Bronchial epithelial cell (primary cell): ENCODE measurements at regions not wholly inside any gene's neighbourhood (a gene's known extent, or its start where the extent isn't known, plus 50 kb on each side); places are given as distances from the start of the nearest gene placed in this dataset.

ENCODE experiments used
- DNase-seq: peaks from one replicate; pipeline ENCODE4 v3.0.0-alpha.2; 2010; ENCODE audit warnings: low read depth
- FAIRE-seq: peaks from 2 replicates; lab custom pipeline; 2011; peaks lifted over from hg19 to GRCh38; lab: Jason Lieb, UNC
- H3K27me3 ChIP-seq: 2 replicates; pipeline ENCODE4 v1.5.1; 2011; ENCODE audit warnings: low read length; ENCODE audit not compliant: control insufficient read depth, insufficient read depth
- H3K36me3 ChIP-seq: 2 replicates; pipeline ENCODE4 v1.5.1; 2011; ENCODE audit warnings: low read length; ENCODE audit not compliant: control insufficient read depth, insufficient read depth
- H3K4me3 ChIP-seq: 2 replicates; pipeline ENCODE4 v1.5.1; 2011; ENCODE audit warnings: mild to moderate bottlenecking, low read depth, low read length, control low read depth
- CTCF ChIP-seq: IDR thresholded peaks from 2 replicates; pipeline ENCODE4 v1.5.1; 2011; ENCODE audit warnings: mild to moderate bottlenecking, moderate library complexity, low read length, control low read depth, inconsistent platforms; ENCODE audit not compliant: insufficient read depth, severe bottlenecking

DNA sequence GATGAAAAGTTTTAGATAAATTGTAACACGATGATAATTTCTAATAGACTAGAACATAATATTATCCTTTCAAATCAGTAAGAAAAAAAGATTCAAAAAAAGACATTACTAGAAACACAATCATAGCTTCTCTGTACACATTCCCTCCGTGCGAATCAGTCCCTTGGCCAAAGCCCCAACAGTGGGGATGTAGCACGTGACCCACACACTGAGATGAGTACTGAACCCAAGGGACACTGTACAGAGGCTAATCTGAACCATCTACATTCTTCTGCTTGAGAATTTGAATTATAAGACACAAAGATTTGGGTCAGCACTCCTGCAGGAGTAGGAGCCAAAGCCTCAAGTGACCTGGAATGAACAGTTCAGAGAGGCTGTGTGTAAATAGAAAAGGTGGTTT lies 353.7 kb downstream of the INSC start:
- no peak for TF ChIP-seq CTCF
- no peaks in the 10 kb centered on the region for H3K36me3 ChIP-seq
- DNase-seq (no peak), FAIRE-seq (no peak)
- no peaks in the 10 kb centered on the region for H3K27me3 ChIP-seq
- H3K4me3 ChIP-seq = no peak overlapping the region

DNA sequence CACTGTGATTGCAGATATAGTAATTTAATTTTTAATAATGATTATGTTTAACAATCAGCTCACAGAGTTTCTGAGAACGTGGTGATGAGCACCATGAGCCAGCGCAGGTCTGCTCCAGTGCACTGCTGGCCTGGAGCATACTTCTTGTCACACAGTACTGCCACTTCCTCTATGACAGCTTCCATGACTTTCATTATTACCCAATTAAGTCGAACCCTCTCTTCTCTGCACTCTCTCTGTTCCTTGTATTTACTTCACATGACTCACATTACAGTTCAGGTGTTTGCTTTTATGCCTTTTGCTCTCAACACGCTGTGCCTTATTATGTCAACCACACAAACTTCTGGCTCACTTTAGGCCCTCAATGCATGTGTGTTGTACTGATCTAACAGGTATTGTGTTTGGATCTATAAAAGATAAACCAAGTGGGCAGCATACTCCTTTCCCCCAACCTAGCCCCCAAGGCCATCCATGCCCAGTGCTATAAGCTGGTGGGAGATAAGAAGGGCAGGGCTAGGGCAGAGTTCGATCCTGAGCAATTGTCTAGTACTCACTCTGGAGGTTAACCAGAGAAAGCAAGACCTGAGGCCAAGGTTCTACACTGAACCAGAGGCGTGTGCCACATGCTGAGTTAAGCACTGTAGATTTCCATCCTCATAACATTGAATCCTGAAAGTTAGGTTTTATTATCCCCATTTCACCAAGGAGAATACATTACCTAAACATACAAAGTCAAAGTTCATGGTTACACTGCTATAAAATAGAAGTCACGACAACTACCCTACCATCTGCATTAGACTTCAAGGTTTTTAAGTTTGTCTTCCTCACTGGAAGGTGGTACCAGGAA lies 356.5 kb downstream of the INSC start:
- H3K27me3 ChIP-seq = no peaks in the 10 kb centered on the region
- DNase-seq (peak; percentile 23), FAIRE-seq (no peak)
- H3K4me3 ChIP-seq = no peak overlapping the region
- no peaks in the 10 kb centered on the region for H3K36me3 ChIP-seq
- no peak for TF ChIP-seq CTCF

DNA sequence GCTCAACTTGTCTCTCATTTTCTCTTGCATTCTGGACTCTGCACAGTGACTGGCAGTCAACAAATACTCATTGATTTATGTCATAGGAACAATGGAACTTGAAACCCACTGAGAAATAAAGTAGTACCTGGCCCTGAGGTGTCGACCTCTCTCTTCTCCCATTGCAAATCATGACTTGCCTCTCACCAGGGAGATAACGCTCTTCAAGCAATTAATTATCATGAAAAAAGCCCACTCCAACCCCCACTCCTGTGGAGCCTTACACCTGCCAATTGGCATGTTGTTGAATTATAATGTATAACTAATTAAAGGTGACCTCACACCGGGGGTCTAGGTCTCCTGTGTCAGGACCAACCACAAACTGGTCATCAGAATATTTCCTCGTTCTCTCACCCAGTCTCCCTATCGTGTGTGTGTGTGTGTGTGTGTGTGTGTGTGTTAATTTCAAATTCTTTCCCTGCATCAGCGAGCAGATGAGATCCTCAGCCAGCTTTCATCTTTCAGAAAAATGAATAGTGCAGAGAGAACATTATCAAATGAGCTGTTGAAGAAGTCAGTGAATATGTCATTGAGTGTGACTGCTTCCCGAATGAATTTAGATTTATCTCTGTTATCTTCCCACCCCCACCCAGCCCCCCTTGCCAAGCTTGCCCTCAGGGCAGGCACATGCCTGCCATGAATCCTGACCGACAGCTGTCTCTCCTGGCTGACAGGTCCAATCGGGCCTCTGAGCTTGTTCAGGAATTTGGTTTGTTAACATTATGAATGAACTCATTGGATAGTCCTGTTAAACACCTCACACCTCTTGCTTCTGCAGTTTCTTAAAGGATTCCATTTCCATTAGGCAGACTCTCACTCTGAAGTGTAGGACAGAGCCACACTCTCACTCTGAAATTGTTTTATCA lies 357.4 kb downstream of the INSC start:
- no peak overlapping the region for H3K4me3 ChIP-seq
- TF ChIP-seq CTCF = no peak
- FAIRE-seq = no peak

DNA sequence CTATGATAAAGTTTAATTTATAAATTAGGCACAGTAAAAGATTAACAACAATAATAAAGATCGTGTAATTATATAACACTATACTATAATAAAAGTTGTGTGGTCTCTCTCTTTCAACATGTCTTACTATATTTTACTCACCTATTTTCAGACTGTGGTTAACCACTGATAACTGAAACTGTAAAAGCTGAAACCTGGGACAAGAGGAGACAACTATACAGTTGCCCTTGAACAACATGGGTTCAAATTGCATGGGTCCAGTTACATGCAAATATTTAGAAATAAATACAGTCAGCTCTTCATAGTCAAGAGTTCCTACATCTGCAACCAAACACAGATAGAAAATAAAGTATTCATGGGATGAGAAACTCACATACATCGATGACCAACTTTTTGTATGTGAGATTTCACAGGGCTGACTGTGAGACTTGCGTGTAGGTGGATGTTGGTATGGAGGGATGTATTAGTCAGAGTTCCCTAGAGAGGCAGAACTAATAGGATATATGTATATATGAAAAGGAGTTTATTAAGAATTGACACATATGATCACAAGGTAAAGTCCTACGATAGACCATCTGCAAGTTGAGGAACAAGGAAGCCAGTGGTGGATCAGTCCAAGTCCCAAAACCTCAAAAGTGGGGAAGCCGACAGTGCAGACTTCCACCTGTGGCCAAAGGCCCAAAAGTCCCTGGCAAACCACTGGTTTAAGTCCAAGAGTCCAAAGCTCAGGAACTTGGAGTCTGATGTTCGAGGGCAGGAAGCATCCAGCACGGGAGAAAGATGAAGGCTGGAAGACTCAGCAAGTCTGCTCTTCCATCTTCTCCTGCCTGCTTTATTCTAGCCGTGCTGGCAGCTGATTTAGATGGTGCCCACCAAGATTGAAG lies 359.5 kb downstream of the INSC start:
- no peaks in the 10 kb centered on the region for H3K27me3 ChIP-seq
- DNase-seq = no peak
- no peaks in the 10 kb centered on the region for H3K36me3 ChIP-seq
- no peak for FAIRE-seq
- no peak overlapping the region for H3K4me3 ChIP-seq
- TF ChIP-seq CTCF = no peak

More for the DNA sequence above, 357.4 kb downstream of the INSC start:
- no peaks in the 10 kb centered on the region for H3K36me3 ChIP-seq
- no peaks in the 10 kb centered on the region for H3K27me3 ChIP-seq
- peak; percentile 13 for DNase-seq

DNA sequence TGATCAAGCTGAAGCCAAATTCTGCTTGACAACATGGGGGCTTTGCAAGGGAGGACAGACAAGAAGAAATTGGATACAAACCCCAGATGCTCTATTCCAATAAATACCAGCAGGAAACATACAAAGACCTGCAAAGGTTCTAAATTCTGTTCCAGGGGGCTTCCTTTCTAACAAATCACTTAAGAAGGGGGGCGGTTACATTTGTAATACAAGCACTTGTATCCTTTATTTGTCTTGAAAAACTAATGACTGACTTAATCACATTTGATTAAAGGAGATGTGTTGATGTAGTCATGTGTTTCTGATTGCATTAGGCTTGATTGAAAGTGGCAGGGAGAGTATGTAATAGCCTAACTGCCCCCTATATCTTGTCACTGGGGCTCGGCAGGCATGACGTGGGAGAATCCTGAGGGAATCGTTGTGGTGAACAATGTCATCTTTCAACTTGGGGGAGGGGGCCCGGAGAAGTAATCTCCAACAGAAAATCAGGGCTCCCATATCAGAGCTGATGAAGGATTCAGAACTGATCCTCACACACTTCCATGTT lies 361.7 kb downstream of the INSC start:
- no peak for TF ChIP-seq CTCF
- Histone ChIP-seq H3K4me3 (no peak overlapping the region), H3K36me3 (no peaks in the 10 kb centered on the region), H3K27me3 (no peaks in the 10 kb centered on the region)
- DNase-seq = no peak
- FAIRE-seq = no peak
